Stomach (tissue), 8 donors: ENCODE measurements at regions not wholly inside any gene's neighbourhood (a gene's known extent, or its start where the extent isn't known, plus 50 kb on each side); places are given as distances from the start of the nearest gene placed in this dataset.
A peak's percentile ranks its signal among the peaks of the same experiment; 100 is the strongest.

Source experiments
- DNase-seq, 2 donors: peaks; one replicate each; pipeline versions ENCODE4 v3.0.0 to v3.0.0-alpha.2; 2013 to 2019
- H3K27ac ChIP-seq, 5 donors: fragments of 200-600 bp in 4 of 5; sonication (generic) in 4 of 5; one replicate each; pipeline ENCODE4 v1.5.1; 2013 to 2019; ENCODE audit warnings: mild to moderate bottlenecking in 1 of 5, moderate library complexity in 1 of 5
- H3K27me3 ChIP-seq, 3 donors: fragments of 200-600 bp; sonication (generic); one replicate each; pipeline ENCODE4 v1.5.1; 2017 to 2019; ENCODE audit warnings: mixed run types in 1 of 3
- H3K36me3 ChIP-seq, 4 donors: fragments of 200-600 bp; sonication (generic); 1 replicate in 3 of 4; 2 replicates in 1 of 4; pipeline ENCODE4 v1.5.1; 2016 to 2019
- H3K4me1 ChIP-seq, 4 donors: fragments of 200-600 bp; sonication (generic); one replicate each; pipeline ENCODE4 v1.5.1; 2016 to 2019
- H3K4me3 ChIP-seq, 4 donors: fragments of 200-600 bp; sonication (generic) in 3 of 4; one replicate each; pipeline ENCODE4 v1.5.1; 2016 to 2019; ENCODE audit warnings: mild to moderate bottlenecking in 1 of 4
- H3K9me3 ChIP-seq, 4 donors: fragments of 200-600 bp; sonication (generic); one replicate each; pipeline ENCODE4 v1.5.1; 2016 to 2019
- CTCF ChIP-seq, 7 experiments: fragments of 450-650 bp in 4 of 7; fragments of 200-600 bp in 3 of 7; sonication (generic) in 3 of 7; IDR thresholded peaks; one replicate each; pipeline ENCODE4 v1.5.1; 2016 to 2019; ENCODE audit warnings: antibody characterized with exemption in 7 of 7, control low read depth in 2 of 7, mild to moderate bottlenecking in 1 of 7
- EP300 ChIP-seq: sonication (generic); formaldehyde crosslinking; IDR thresholded peaks from one replicate; pipeline ENCODE4 v1.6.1; 2017; ENCODE audit warnings: antibody characterized with exemption
- POLR2A ChIP-seq, 4 donors: fragments of 450-650 bp; IDR thresholded peaks; one replicate each; pipeline ENCODE4 v1.6.1; 2016; ENCODE audit warnings: antibody characterized with exemption in 4 of 4, control low read depth in 2 of 4, mild to moderate bottlenecking in 1 of 4, moderate library complexity in 1 of 4
- POLR2AphosphoS5 ChIP-seq, 3 donors: sonication (generic); formaldehyde crosslinking; IDR thresholded peaks; one replicate each; pipeline ENCODE4 v1.6.1; 2016; ENCODE audit warnings: antibody characterized with exemption in 3 of 3
- WGBS, 5 donors: extraction: QIAGEN DNeasy Blood & Tissue Kit in 3 of 5; methylation state at CpG; one replicate each; pipeline versions ENCODE4 v1.1.5 to v1.1.7; 2013 to 2018; 5-methylcytosine and 5-hydroxymethylcytosine counted together
- intact Hi-C: fragments of 100-400 bp; cut with DNase I; formaldehyde crosslinking; loops from one replicate; pipeline ENCODE4 v1.15.1; 2023; ENCODE audit warnings: low total_unique reads
- donor health status: healthy with polysubstance abuse.
- donor health status: Bipolar disorder and iron deficiency.
- donor health status: healthy.

GRCh38 chr15:91393186-91393585 lies 293.1 kb downstream of the SV2B start:
- no peak overlapping the region for H3K4me3 ChIP-seq
- peaks cover 0 to 4% (median 0%) of the 10 kb centered on the region in 4 donors for H3K9me3 ChIP-seq
- intact Hi-C loops: no loop called here
- TF ChIP-seq CTCF (IDR thresholded peaks at IDR 0.05) (no peak), POLR2AphosphoS5 (IDR thresholded peaks at IDR 0.05) (no peak), POLR2A (IDR thresholded peaks at IDR 0.05) (no peak), EP300 (no peak)
- H3K27me3 ChIP-seq: no peaks in the 10 kb centered on the region
- no peak for DNase-seq
- no peaks in the 10 kb centered on the region for H3K36me3 ChIP-seq
- WGBS, 5 donors: 64 to 82% (median 80%) methylated on average over 6 of the region's 6 CpGs
- H3K27ac ChIP-seq: no peak overlapping the region
- no peaks in the 10 kb centered on the region for H3K4me1 ChIP-seq

GRCh38 chr15:91400481-91400880 lies 300.4 kb downstream of the SV2B start:
- no peaks in the 10 kb centered on the region for H3K27me3 ChIP-seq
- no peak overlapping the region for H3K4me3 ChIP-seq
- H3K27ac ChIP-seq: no peak overlapping the region
- H3K36me3 ChIP-seq: no peaks in the 10 kb centered on the region
- WGBS, 5 donors: 78 to 93% (median 87%) methylated on average over 1 of the region's 1 CpG
- no peak for DNase-seq
- no peak for TF ChIP-seq CTCF (IDR thresholded peaks at IDR 0.05)
- TF ChIP-seq EP300: no peak
- TF ChIP-seq POLR2AphosphoS5 (IDR thresholded peaks at IDR 0.05): no peak
- no peak for TF ChIP-seq POLR2A (IDR thresholded peaks at IDR 0.05)
- H3K4me1 ChIP-seq: no peaks in the 10 kb centered on the region
- H3K9me3 ChIP-seq: peaks cover 0 to 14% (median 9%) of the 10 kb centered on the region in 4 donors
- intact Hi-C loops: no loop called here

- intact Hi-C loops: no loop called here
- H3K4me3 ChIP-seq: no peak overlapping the region
- H3K9me3 ChIP-seq: no peaks in the 10 kb centered on the region
- H3K36me3 ChIP-seq: no peaks in the 10 kb centered on the region
- H3K27me3 ChIP-seq: no peaks in the 10 kb centered on the region
- DNase-seq: peak in 1 of 2 donors; percentile 67
- H3K4me1 ChIP-seq: peaks cover 0 to 23% (median 10%) of the 10 kb centered on the region in 4 donors
- 28 to 41% (median 36%) methylated on average over 4 of the region's 4 CpGs for WGBS, 5 donors
- TF ChIP-seq EP300 (no peak), CTCF (IDR thresholded peaks at IDR 0.05) (no peak)
- peak overlapping the region in 2 of 5 donors; percentile 5 to 62 for H3K27ac ChIP-seq
These were observed 307.3 kb downstream of the SV2B start for GRCh38 chr15:91407269-91407889.

GRCh38 chr15:91408476-91409076 lies 308.5 kb downstream of the SV2B start:
- Histone ChIP-seq H3K4me1 (peaks cover 0 to 23% (median 10%) of the 10 kb centered on the region in 4 donors), H3K4me3 (no peak overlapping the region), H3K27ac (peak overlapping the region in 2 of 5 donors; percentile 32 to 62), H3K36me3 (no peaks in the 10 kb centered on the region), H3K27me3 (no peaks in the 10 kb centered on the region), H3K9me3 (no peaks in the 10 kb centered on the region)
- peak in 1 of 2 donors; percentile 82 for DNase-seq
- 17 to 28% (median 22%) methylated on average over 9 of the region's 9 CpGs for WGBS, 5 donors
- TF ChIP-seq POLR2AphosphoS5 (IDR thresholded peaks at IDR 0.05): peak in 1 of 3 donors; percentile 4
- no peak for TF ChIP-seq EP300
- intact Hi-C loops: no loop called here

- 42 to 73% (median 49%) methylated on average over 1 of the region's 1 CpG for WGBS, 5 donors
- Histone ChIP-seq H3K36me3 (no peaks in the 10 kb centered on the region), H3K27ac (peak overlapping the region in 1 of 5 donors; percentile 62), H3K27me3 (no peaks in the 10 kb centered on the region), H3K9me3 (no peaks in the 10 kb centered on the region), H3K4me1 (peaks cover 0 to 23% (median 10%) of the 10 kb centered on the region in 4 donors), H3K4me3 (no peak overlapping the region)
- intact Hi-C loops: no loop called here
- DNase-seq: peak in 1 of 2 donors; percentile 7
- TF ChIP-seq CTCF (IDR thresholded peaks at IDR 0.05) (no peak), POLR2AphosphoS5 (IDR thresholded peaks at IDR 0.05) (no peak), POLR2A (IDR thresholded peaks at IDR 0.05) (no peak), EP300 (no peak)
These were observed 309.3 kb downstream of the SV2B start for GRCh38 chr15:91409387-91409786.
